HG02981 (cell line): ENCODE measurements at regions not wholly inside any gene's neighbourhood (a gene's known extent, or its start where the extent isn't known, plus 50 kb on each side); places are given as distances from the start of the nearest gene placed in this dataset.

Experiments
- ATAC-seq: cut with Tn5 transposase; IDR thresholded peaks from one replicate; pipeline ENCODE4 v1.9.1; 2021; ENCODE audit warnings: mild to moderate bottlenecking, moderate library complexity; ENCODE audit not compliant: unreplicated experiment

DNA sequence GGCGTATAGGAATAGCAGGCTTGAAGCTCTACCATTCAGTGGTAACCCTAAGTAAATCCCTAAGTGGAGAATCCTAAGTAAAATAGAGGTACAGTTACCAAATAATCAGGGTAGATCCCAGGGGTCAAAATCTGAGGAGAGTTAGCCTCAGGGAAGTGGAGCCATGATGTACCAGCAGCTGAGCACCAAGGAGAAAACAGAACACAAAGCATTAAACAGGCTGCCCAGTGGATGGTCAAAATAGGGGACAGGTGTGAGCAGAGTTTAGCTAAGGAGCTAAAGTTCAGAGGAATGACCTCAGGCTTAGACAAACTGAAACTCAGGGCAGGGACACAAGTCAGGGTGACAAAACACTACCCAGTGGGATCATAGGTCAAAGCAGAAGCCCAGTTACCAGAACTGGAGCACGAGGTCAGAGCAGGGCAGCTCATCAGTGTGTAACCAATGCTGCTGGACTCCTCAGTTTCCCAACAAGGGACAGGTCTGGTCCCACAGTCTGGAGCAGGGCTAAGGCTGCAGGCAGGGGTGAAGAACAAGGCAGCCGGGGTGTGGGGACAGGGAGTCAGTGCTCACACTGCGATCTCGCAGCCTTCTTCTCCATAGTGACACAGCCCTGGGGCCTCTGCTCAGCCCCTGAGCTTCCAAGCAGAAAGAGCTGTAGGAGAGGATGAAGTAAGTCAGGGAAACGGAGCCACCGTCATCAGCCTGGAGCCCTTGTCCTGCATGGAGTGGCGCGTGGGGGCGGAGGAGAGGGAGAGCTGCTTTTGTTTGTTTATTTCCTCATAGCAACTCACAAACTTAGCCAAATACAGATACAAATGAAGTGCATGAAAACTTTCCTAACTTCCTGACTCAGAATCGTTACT, 264.0 kb downstream of the MREG start:
- ATAC-seq, result no peak

DNA sequence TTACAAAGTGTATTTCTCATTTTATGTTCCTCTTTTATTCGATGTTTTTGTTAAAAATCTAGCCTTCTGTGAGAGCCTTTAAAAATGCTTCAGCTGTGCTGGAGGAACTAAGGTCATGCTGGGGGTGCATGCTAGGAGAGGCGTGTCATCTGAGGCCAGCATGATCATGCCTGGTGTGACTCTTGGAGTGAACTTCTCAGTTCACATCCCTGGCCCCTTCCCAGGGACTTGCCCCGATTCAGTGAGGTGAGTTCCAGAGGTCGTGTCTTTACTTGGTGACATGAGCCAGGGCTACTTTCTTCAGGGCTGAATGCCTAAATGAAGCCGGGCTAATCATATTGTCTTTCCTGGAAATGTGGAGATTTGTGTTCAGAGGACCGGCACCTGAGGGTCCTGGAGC, 264.9 kb downstream of the MREG start:
- no peak for ATAC-seq

DNA sequence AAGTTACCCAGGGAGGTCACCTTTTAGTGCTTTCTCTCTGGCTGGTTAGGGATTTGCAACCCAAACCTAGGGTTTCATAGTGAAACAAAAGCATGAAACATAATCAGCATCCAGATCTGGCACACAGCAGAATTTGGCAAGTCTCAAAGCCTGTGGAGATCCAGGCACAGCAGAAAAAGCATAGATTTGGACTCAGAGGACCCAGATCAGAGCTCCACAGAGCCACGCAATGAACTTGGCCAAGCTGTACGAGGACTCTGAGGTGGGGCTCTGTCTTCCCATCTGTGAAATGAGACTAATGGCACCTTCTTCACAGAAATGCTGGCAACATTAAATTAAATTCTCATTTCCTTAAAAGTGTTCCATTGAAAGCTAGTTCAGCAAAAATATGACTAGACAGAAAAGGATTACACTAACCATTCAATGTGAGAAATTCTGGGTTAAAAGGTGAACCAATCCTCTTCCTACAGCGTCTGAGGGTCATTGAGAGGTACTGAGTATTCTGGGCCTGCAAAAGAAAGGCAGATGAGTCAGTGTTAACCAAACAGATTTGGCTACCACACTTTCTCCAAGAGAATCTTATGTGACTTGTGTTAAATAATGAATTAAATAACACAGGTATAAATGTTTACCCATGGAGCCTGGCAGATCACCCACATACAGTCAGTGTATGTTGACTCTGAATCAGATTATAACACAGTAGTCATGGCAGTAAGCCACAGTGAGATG, 266.3 kb downstream of the MREG start:
- ATAC-seq, result no peak

DNA sequence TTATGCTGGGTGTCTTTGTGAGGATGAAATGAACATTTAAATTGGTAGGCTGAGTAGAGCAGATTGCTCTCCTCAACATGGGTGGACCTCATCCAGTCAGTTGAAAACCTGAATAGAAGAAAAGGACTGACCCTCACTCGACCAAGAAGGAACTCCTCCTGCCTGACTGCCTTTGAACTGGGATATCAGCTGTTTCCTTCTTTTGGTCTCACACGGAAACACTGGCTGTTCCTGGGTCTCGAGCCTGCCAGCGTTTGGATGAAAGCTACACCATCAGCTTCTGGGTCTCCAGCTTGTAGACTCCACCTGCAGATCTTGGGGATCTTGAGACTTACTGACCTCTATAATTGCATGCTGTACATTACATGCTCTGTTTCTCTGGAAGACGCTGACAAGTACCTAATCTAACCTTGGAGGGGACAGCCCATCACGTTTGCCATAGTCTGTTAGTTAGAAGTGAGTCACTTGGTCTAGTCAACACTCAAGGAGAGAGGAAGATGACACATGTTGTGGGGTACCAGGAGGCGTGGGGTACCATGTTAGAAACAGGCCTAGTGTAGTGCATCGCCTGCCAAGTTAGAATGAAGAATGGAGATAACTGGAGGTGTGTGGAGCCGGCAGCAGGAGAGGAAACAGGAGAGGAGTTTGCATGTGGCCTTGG, 267.0 kb downstream of the MREG start:
- ATAC-seq, result no peak

DNA sequence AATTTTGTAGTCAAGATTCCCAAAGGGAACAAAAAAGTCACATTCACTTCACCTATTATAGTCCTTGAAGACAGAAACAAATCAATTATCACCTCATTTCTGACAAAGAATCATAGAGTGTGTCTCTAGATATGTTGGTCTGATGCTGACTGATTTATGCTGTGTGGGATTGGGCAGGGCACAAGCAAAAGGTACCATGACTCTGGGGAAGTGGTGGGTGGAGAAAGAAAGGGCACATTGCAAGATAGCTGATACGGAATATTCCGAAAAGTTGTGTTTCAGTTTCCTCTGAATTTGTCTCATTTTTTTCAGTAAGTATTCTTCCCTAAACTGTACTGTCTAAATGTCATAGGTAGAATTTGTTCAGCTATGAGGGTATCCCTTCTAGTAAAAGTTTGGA, 268.0 kb downstream of the MREG start:
- ATAC-seq, result no peak

DNA sequence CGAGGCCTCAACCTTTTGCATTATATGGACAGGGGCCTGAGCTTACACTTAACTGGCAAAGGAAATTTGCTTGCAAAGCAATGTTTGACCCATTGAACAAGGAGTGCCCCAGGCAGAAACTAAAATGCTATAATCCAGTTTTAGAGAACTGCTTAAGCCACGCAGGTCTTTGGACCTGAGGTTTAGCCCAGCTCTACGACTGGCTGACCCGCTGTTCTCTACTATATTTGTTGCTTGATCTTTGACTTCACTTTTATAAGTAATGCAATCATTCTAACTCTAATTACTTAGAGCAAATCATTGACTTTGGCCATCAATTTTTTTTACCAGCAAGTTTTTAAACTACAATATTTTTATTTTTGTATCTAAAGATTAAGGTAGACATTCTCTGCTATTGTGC, 268.8 kb downstream of the MREG start:
- no peak for ATAC-seq

DNA sequence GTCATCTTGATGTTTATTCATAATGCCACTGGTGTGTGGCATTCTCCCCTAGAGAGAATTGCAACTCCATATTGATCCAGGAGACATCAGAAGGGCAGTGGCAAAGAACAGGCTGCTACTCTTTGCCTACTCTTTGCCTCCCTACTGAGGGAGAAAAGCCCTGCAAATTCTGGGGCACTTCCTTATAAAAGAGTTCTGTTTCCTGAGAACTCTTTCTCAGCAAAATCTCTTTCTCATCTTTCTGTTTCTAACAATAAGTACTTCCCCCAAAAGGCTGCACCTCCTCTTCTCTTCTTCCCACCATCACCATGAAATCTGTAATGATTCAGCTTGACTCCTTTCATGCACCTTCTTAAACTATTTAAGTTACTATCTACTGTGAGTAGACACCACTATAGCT, 270.3 kb downstream of the MREG start:
- ATAC-seq, result no peak

DNA sequence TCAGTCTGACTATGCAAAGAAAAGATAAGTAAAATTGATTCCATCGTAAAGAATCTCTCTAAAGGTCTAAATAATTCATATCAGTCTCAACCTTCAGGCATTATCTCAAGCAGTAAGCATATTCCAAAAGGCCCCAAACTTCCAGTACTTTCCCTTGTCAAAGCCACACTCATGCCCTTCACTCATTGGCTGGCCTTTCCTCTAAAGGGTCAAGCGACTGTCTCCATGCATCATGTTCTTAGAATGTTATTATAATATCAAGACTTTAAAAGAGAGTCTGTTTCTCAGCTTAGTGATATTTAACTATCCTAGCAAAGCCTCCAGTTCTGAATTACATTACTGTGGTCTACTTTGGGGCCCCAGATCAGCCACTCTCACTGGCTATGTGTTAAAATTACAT, 271.3 kb downstream of the MREG start:
- no peak for ATAC-seq

DNA sequence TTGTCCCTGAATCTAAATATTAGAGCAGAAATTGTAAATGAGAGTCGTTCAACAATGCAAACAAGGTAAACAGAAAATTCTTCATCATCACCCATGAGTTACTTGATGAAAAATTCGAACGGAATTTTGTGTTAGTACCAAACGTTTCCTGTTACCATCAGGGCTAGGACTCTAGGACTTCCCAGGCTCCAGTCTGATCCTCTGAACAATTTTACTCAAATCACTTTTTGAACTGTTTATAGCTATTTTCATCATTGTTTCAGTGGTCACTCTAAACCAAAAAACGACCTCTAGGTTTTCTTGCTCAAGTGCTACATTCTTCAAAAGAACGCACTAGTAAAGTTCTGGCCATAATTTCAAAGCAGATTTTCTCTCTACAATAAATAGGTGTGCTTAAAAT, 273.3 kb downstream of the MREG start:
- no peak for ATAC-seq

DNA sequence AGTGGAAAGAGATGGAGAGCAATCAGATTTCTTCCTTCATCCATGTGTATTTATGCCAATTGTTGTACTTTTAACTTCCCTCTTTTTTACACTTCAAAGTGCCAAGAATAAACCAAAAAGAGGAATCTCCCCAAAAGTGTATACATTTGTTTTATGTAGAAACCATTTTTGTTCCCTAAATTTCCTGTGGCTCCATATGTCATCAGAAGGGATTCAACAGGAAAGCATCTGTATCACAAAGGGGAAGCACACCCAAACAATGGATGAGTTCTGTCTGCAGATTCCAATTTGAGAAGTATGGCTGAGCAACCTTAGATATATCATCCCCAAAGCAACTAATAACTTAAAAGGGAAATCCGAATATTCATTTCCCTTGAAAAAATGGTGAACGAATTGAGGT, 275.0 kb downstream of the MREG start:
- no peak for ATAC-seq

DNA sequence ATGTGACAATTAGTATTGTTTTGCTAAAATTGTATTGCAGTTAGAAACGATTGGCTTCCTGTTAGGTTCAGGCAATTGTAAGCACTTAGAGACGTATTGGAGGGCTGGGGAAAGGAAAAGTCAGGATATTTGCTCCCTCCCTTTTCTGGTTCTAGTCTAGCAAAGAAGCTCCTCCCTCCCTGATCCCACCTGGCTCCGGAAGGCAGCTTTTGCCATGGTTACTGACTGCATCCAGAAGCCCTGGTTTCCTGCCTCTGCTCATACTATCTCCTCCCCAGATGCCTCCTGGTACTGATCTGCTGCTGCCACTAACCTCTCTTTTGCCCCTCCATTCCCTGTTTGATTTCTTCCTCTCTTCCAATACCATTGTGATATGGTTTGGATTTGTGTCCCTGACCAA, 275.9 kb downstream of the MREG start:
- no peak for ATAC-seq

DNA sequence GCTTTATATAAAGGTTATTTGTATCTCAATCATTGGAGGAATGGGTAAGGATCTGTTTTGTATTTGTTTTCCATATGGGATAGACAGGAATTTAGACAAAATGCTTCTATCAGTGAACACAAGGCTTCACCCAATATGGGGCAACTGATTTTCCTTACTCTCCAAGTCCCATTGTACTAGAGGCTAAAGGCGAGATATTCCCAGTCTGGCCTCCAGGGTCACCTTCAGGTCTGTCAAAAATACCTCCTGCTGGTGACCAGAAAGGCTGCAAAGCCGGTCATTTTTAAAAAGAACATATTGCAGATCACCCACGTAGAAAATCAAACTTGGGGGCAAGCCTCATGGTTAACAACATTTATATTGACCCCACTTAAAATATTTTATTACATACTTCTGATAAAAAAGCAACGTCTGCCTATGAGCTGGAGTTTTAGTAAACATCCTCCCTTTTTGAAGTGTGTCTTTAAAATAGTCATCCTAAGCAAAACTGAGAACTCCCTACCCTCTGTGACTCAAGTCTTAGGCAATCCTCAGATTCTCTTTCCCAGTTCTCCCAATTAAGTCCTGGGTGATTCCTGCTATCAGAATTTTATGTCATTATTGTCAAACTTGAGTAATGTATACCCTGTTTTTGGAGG, 276.6 kb downstream of the MREG start:
- ATAC-seq, result no peak

DNA sequence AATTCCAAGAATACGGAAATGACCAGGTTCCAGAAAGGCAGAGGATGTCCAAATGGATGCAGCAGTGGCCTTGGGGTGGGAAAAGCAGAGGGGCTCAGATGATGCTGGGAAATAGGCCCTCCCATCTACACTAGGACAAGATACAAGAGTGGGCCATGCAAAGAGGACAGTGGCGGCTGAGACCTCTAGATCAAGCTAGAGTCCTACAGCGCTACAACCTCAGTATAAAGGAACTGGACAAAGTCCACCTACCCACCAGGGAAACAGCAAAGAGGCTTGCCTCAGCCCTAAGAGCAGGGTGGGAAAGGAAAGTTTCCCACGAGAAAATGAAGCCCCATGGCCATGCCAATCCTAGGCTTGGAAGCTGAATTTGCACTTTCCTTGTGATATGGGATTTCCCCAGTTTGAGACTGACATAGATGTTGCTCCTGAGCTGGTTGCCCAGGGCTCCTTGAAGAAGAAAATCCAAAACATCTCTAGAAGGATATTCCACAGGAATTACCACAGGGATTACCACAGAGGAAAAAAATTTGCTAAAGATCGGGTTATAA, 282.2 kb downstream of the MREG start:
- ATAC-seq, result no peak

DNA sequence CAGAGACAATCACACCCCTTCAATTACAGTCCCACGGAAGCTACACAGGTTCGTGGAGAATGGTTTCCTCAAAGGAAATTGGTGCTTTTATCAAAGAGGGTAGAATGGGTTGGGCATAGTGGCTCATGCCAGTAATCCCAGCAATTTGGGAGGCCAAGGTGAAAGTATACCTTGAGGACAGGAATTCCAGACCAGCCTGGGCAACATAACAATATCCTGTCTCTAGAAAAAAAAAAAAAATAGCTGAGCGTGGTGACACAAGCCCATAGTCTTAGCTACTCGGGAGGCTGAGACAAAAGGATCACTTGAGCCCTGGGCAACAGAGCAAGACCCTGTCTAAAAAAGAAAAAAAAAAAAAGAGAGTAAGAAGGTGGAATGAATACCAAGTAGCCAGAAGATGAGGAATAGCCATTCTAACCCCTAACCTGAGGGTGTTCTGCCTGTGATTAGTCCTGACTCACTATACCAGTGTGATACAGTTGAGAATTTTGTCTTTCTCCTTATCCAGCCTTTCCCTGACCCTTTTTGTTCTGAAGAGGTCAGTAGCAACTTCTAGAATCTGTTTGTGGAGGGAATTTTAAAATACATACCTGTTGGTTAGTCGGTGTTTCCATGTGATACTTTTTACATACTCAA, 283.2 kb downstream of the MREG start:
- no peak for ATAC-seq

DNA sequence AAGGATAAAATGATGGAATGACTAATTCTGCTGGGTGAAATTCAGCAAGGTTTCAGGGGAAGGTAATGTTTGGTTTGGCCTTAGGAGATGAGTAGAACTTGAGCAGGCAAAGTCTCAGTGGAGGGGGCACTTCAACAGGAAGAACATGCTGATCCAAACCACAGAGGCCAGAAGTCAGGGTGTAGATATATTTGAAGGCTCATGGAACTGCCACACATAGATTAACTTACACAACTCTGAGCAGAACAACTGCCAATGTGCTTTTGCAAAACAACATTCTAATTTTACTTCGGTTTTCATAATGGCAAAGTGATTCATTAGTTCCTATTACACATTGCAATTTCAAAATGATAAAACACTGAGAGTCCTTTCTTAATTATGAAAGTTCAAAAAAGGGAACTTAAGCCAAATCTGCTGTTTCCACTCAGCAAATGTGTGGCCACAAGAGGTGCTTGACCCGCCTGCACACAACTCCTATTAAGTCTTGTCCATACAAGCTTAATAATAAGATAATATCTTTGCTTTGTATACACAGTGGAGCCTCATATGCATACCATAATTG, 284.8 kb downstream of the MREG start:
- peak; percentile 75 for ATAC-seq

DNA sequence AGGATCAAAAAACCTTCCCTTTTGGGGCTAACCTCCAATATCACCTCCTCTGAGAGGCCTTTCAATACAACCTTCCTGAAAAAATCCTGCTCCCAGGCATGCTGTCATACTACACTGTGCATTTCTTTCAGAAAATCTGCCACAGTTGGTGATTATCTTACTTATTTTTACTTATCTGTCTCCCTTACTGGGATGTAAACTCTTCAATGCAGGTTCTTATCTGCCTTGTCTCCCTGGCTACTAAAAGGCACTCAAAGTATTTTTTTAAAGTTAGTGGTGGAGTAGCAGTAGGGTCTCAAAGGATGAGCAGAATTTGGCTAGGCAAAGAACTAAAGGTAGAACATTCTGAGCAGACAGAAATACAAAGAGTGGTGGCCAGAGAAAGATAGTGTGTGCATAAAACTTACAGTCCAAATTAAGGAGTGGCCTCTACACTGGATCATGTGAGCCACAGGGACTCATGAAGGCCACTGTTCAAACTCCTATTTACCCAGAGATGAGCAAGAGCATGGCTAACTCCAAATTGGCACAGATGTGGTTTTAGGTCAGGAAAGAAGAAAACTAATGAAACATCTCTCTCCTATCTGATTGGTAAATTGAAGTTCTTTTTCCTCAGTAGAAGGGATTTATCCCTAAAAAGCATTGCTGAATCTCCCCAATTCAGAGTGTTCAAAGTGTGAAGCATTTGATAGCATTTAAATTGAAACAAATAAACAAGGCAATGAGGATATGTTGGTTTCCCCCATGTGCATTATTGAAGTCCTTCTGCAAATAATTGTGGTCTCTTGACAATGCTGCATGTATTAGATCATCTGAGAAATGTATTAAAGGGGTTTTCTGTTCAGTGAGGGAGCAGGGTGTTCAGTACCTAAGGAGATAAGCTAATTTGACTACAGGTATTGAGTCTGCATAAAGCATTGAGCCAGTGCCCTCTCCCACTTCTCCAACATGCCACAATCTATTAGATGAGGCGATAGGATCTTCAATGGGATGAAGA, 285.5 kb downstream of the MREG start:
- peak; percentile 26 for ATAC-seq

DNA sequence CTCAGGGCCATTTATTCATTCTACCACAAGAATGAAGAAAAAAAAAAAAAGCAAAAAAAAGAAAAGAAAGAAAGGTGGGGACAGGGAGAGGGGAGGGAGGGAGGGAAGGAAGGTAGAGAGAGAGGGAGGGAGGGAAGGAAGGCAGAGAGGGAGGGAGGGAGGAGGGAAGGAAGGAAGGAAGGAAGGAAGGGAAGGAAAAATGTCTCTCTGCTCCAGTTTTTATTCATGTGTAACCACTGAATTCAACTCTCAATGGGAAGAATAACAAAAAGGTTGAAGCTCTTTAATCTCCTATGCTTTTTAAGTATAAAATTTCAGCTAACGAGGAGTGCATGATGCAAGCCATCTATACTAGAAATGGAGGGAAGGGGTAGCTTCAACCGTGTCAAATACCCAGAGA, 287.3 kb downstream of the MREG start:
- ATAC-seq, result no peak

DNA sequence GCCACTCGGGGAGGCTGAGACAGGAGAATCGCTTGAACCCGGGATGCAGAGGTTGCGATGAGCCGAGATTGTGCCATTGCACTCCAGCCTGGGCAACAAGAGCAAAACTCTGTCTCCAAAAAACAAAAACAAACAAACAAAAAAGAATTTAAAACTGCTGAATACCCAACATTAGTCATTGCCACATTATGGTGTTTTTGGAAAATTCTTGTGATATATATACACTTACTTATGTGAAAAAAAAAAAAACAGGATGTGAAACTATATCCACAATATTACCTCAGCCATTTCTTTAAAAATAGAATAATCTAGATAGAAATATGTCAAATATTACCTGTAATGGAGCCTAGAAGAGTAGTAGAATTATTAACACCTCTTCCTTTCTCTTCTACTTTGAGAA, 288.3 kb upstream of the FN1 start:
- ATAC-seq, result no peak

DNA sequence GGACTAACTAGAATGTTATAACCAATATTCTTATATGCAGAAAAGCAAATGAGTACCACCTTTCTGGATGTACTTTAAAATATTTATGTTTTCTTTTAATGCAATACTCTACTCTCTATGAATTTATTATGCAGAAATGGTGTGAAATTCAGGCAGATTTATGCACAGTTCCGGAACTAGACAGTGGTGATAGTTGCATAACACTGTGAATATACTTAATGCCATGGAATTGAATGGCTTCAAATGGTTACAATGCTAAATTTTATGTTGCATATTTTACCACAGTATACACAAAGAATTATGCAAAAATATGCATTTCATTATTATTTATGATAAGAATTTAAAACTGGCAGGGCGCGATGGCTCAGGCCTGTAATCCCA, 287.8 kb upstream of the FN1 start:
- ATAC-seq, result no peak
